ENCODE measurements at regions not wholly inside any gene's neighbourhood (a gene's known extent, or its start where the extent isn't known, plus 50 kb on each side); places are given as distances from the start of the nearest gene placed in this dataset.

DNA sequence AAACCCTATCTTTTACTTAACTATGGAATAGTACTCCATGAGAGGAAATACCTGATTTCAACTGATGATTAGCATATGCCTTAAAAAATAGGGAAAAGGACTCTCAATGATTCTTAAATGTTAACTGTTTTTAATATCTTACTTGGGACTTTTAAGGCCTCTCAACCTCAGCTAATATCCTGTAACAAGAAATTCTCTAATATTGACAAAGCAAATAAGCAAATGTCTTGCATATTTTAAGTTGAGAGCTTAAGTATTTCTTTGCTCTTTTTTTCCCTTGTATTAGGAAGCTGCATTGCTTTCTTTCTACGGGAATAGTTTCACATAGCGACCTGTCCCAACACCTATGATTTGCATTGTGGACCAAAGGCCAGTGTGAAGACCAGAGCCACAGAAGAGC lies 249.9 kb downstream of the BCAT1 start:
- TF ChIP-seq, protein P1, sequence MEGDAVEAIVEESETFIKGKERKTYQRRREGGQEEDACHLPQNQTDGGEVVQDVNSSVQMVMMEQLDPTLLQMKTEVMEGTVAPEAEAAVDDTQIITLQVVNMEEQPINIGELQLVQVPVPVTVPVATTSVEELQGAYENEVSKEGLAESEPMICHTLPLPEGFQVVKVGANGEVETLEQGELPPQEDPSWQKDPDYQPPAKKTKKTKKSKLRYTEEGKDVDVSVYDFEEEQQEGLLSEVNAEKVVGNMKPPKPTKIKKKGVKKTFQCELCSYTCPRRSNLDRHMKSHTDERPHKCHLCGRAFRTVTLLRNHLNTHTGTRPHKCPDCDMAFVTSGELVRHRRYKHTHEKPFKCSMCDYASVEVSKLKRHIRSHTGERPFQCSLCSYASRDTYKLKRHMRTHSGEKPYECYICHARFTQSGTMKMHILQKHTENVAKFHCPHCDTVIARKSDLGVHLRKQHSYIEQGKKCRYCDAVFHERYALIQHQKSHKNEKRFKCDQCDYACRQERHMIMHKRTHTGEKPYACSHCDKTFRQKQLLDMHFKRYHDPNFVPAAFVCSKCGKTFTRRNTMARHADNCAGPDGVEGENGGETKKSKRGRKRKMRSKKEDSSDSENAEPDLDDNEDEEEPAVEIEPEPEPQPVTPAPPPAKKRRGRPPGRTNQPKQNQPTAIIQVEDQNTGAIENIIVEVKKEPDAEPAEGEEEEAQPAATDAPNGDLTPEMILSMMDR (IDR thresholded peaks at IDR 0.05; ENCODE audit: insufficient read depth, low read depth, low read length): no peak
- DNase-seq (ENCODE audit: low read depth): no peak
- H3K27me3 ChIP-seq (ENCODE audit: control insufficient read depth, insufficient read depth, low read length): no peaks in the 10 kb centered on the region
- no peaks in the 10 kb centered on the region for H3K36me3 ChIP-seq (ENCODE audit: control insufficient read depth, insufficient read depth, low read length)
- ChIA-PET POLR2A (no interaction called here), CTCF (no interaction called here)
- no peak overlapping the region for H3K4me3 ChIP-seq (ENCODE audit: low read depth, low read length)

- TF ChIP-seq, protein P1 (IDR thresholded peaks at IDR 0.05; ENCODE audit: insufficient read depth, low read depth, low read length): no peak
- DNase-seq (ENCODE audit: low read depth): no peak
- CTCF ChIA-PET: no interaction called here
- POLR2A ChIA-PET: no interaction called here
- H3K4me3 ChIP-seq (ENCODE audit: low read depth, low read length): no peak overlapping the region
- H3K27me3 ChIP-seq (ENCODE audit: control insufficient read depth, insufficient read depth, low read length): no peaks in the 10 kb centered on the region
- no peaks in the 10 kb centered on the region for H3K36me3 ChIP-seq (ENCODE audit: control insufficient read depth, insufficient read depth, low read length)
These were observed 251.1 kb downstream of the BCAT1 start for GRCh38 chr12:24697769-24698168.

DNA sequence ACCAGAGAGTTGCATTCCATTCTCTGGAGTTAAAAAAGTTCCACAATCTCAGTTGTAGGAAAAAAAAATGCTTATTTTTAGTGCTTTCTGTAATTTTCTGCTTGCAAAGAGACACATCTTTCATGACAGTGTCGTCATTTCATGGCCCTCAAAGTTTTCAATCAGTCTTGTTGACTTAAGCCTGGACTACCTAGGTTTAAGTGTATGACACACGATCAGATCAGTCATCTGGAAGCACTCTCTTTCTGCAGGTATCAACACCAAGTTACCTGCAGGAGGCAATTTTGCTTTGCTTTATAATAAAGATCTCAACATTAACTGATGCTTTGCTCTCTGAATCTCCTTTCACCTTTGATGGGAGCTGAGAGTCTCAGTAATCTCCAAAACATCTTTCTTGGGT lies 251.6 kb downstream of the BCAT1 start:
- no peak overlapping the region for H3K4me3 ChIP-seq (ENCODE audit: low read depth, low read length)
- no peak for DNase-seq (ENCODE audit: low read depth)
- TF ChIP-seq, protein P1 (IDR thresholded peaks at IDR 0.05; ENCODE audit: insufficient read depth, low read depth, low read length): no peak
- ChIA-PET POLR2A (no interaction called here), CTCF (no interaction called here)
- no peaks in the 10 kb centered on the region for H3K27me3 ChIP-seq (ENCODE audit: control insufficient read depth, insufficient read depth, low read length)
- H3K36me3 ChIP-seq (ENCODE audit: control insufficient read depth, insufficient read depth, low read length): no peaks in the 10 kb centered on the region

GRCh38 chr12:24696800-24697199 lies 252.1 kb downstream of the BCAT1 start:
- ChIA-PET POLR2A (no interaction called here), CTCF (no interaction called here)
- DNase-seq (ENCODE audit: low read depth): no peak
- H3K36me3 ChIP-seq (ENCODE audit: control insufficient read depth, insufficient read depth, low read length): no peaks in the 10 kb centered on the region
- TF ChIP-seq, protein P1 (IDR thresholded peaks at IDR 0.05; ENCODE audit: insufficient read depth, low read depth, low read length): no peak
- H3K4me3 ChIP-seq (ENCODE audit: low read depth, low read length): no peak overlapping the region
- H3K27me3 ChIP-seq (ENCODE audit: control insufficient read depth, insufficient read depth, low read length): no peaks in the 10 kb centered on the region

DNA sequence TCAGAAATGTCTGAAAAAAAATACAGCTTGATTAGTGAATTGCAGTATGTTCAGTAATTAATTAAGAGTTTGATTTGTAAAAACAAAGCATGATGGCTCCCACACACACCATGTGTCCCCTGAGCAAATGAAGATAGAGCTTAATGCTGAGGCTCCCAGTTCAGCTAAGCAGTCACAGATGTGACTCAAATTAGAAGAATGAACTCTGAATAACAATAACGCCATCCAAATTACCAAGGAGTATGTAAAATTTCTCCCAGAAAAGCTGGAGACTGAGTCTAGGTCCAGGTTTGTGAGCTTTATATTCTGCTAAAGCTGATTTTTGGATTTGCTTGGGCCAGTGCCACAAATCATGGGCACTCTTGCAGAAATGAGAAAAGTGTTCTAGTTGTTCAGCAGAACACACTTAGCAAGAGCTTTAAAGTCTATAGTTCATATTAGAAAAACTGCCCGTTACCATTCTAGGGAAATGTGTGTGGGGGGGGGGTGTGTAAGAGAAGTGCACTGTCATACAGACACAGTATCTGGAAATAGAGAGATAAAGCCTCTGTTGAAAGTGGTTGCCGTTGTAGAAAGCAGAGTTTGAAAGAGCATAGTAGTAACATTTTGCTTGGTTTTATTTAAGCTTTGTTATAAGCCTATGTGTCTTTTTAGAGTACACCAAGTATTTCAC lies 253.1 kb downstream of the BCAT1 start:
- H3K27me3 ChIP-seq (ENCODE audit: control insufficient read depth, insufficient read depth, low read length): no peaks in the 10 kb centered on the region
- H3K36me3 ChIP-seq (ENCODE audit: control insufficient read depth, insufficient read depth, low read length): no peaks in the 10 kb centered on the region
- ChIA-PET POLR2A (no interaction called here), CTCF (interaction anchor here (0.6 kb wide), 1 partner anchor 203 kb away, joined by 3 read pairs; no protein-coding TSS in a partner anchor)
- H3K4me3 ChIP-seq (ENCODE audit: low read depth, low read length): no peak overlapping the region
- TF ChIP-seq, protein P1 (IDR thresholded peaks at IDR 0.05; ENCODE audit: insufficient read depth, low read depth, low read length): no peak
- DNase-seq (ENCODE audit: low read depth): no peak
